HFF-Myc (cell line): ENCODE measurements at regions not wholly inside any gene's neighbourhood (a gene's known extent, or its start where the extent isn't known, plus 50 kb on each side); places are given as distances from the start of the nearest gene placed in this dataset.
"Not testable (repeated sequence)": the region's sequence is repeated elsewhere in the genome, so short reads cannot be mapped to it uniquely, and the experiment has no call there.

Experiments used
- DNase-seq: peaks from one replicate; pipeline ENCODE4 v3.0.0-alpha.2; 2011; ENCODE audit warnings: low read depth; ENCODE audit errors: extremely low read depth
- H3K4me3 ChIP-seq: replicated peaks from 2 replicates; pipeline ENCODE4 v1.5.1; 2011; ENCODE audit warnings: low read depth, mild to moderate bottlenecking, control low read depth, low read length
- TF ChIP-seq, protein P1 (sequence below): IDR thresholded peaks from 2 replicates; pipeline ENCODE4 v1.5.1; 2012; ENCODE audit warnings: mild to moderate bottlenecking, low read depth, low read length, control low read depth; ENCODE audit errors: missing control alignments

DNA sequence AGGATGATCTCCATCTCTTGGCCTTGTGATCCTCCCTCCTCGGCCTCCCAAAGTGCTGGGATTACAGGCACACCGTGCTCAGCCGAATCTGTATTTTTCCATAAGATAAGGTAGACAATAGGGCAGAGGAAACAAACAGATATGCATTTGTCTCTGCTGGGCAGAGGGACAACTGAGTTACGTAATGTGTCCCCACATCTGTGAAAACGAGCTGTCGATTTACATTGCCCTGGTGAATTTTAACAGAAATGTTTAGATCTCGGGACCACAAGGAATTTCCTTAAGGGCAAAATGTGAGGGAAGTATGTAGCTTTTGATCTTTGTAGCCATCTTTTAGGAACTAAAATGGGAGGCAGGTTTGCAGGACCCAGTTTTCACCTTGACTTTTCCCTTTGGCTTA, 189.7 kb downstream of the TRIML1 start:
- H3K4me3 ChIP-seq: no peak overlapping the region
- TF ChIP-seq, protein P1, sequence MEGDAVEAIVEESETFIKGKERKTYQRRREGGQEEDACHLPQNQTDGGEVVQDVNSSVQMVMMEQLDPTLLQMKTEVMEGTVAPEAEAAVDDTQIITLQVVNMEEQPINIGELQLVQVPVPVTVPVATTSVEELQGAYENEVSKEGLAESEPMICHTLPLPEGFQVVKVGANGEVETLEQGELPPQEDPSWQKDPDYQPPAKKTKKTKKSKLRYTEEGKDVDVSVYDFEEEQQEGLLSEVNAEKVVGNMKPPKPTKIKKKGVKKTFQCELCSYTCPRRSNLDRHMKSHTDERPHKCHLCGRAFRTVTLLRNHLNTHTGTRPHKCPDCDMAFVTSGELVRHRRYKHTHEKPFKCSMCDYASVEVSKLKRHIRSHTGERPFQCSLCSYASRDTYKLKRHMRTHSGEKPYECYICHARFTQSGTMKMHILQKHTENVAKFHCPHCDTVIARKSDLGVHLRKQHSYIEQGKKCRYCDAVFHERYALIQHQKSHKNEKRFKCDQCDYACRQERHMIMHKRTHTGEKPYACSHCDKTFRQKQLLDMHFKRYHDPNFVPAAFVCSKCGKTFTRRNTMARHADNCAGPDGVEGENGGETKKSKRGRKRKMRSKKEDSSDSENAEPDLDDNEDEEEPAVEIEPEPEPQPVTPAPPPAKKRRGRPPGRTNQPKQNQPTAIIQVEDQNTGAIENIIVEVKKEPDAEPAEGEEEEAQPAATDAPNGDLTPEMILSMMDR: no peak
- no peak for DNase-seq

DNA sequence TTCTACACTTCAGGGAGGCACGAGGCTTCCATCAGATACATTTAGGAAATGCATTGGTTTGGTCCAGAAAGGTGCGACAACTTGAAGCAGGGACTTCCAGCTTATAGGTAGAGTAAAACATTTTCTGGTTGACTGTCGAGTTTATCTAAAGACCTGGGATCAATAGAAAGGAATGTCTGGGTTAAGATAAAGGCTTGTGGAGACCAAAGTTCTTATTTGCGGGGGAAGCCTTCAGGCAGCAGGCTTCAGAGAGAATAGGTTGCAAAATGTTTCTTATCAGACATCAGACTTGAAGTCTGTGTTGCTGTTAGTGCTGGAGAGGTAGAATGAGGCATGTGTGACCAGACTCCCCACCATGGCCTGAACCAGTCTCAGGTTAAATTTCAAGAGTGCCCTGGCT, 190.3 kb downstream of the TRIML1 start:
- H3K4me3 ChIP-seq: no peak overlapping the region
- TF ChIP-seq, protein P1: no peak
- no peak for DNase-seq

DNA sequence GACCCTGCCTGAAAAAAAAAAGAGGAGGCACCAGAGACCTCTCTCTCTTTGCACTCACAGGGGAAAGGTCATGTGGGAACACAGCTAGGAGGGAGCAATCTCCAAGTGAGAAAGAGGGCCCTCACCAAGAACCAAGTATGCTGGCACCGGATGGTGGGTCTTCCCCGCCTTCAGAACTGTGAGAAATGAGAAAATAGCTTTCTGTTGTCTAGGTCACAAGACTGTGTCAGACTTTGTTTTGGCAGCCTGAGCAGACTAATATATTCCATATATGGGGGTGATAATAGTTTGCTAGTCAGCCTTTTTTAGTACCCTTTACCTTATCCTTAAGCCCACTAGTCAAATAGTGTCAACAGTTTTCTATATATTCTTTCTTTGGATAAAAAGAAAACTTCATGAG, 193.0 kb downstream of the TRIML1 start:
- DNase-seq: no peak
- TF ChIP-seq, protein P1: no peak

DNA sequence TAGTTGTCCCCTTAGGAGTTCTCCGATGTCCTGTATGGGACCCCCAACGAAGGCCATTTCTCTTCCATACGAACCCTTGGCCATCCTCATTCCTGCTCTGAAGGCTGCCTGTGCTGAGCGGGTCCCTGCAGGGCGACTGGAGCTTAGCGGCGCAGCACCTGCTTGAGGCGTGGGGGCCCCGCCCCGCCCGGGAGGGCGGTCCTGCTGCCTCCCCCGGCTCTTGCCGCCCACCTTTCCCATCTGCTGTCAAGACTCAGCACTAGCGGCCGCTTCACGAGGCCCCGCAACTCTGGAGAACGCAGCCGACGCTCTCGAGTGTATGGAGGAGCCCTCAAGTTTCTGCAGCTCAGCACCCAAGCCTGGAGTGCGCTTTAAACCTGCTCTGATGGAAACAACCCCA, 197.7 kb downstream of the TRIML1 start:
- DNase-seq: no peak
- TF ChIP-seq, protein P1: no peak
- no peak overlapping the region for H3K4me3 ChIP-seq

More for the DNA sequence above, 193.0 kb downstream of the TRIML1 start:
- no peak overlapping the region for H3K4me3 ChIP-seq

DNA sequence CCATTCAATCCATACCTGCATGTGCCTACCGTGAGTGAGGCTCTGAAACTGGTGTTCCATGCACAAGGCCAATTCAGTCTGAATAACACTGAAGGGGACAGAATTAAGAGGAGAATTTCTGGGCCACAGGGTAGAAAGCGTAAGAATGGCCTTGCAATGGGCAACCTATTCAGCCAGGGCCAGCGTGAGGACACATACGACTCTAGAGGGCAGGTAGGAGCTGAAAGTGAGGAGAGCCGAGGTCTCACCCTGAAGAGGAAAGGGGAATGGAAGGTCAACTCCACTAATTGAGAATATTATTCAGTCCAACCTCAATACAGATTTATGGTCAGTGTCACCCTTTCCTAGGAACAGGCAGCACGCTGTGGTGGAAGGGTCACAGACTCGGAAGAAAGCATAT, 202.2 kb downstream of the TRIML1 start:
- no peak overlapping the region for H3K4me3 ChIP-seq
- no peak for DNase-seq
- TF ChIP-seq, protein P1: no peak

DNA sequence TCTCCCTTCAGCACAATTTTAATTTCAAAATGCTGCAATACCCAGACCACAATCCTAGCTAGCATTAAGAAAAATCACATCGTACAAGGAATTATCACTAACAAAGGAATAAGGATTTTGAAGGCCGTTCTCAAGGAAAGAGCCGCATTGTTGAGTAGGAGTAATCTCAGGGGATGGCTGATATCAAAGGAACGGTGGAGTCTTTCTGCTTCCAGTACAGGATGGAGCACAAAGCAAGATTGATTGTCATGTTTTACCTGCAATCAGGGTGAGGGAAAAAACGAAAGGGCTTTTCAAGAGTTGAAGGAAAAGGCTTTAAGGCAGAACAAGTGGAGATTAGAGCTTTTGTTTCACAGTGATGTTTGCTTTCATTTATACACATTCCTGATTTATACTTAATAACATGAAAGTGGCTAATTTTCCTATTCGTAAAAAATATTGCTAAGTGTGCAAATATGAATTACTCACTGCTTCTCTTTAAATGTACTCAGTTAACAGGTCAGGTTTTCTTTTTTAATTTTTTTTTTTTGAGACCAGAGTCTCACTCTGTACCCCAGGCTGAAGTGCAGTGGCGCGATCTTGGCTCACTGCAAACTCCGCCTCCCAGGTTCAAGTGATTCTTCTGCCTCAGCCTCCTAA, 207.0 kb downstream of the TRIML1 start:
- TF ChIP-seq, protein P1: no peak
- no peak for DNase-seq
- H3K4me3 ChIP-seq: no peak overlapping the region

DNA sequence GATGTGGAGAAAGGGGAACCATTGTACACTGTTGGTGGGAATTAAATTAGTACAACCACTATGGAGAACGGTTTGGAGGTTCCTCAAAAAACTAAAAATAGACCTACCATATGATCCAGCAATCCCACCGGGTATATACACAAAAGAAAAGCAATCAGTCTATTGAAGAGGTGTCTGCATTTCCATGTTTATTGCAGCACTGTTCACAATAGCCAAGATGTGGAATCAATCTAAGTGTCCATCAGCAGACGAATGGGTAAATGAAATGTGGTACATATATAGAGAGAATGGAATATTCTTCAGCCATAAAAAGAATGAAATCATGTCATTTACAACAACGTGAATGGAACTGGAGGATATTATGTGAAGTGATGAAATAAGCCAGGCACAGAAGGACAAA, 208.1 kb downstream of the TRIML1 start:
- H3K4me3 ChIP-seq: no peak overlapping the region
- TF ChIP-seq, protein P1: no peak
- no peak for DNase-seq

DNA sequence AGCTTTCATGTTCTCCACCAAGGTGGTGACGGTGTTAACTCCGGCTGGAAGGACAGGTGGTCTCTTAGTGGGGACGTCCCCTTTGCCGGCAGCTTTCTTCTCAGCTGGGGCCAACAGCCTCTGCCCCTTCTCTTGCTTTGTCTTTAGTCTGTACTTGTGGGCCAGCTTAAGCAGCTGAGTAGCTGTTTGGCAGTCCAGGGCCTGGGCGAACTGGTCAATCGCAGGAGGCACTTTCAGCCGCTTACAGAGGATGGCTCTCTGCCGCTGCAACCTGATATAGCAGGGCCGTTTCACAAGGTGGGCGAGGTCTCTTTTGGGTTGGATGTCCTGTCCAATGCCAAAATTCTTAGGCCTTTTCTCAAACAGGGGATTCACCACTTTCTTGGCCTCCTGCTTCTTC, 210.3 kb downstream of the TRIML1 start:
- not testable (repeated sequence) for H3K4me3 ChIP-seq, DNase-seq
